Lung (tissue), 11 donors: ENCODE measurements at regions not wholly inside any gene's neighbourhood (a gene's known extent, or its start where the extent isn't known, plus 50 kb on each side); places are given as distances from the start of the nearest gene placed in this dataset.

Experiments used
- ATAC-seq: fragments of 200-7000 bp; cut with Tn5 transposase; one replicate; pipeline ENCODE4 v1.9.1; 2020; ENCODE audit warnings: moderate number of reproducible peaks; ENCODE audit not compliant: insufficient read depth, low FRiP score
- DNase-seq, 3 donors: peaks; one replicate each; pipeline ENCODE4 v3.0.0-alpha.2; 2013 to 2017
- H3K27ac ChIP-seq, 2 donors: one replicate each; pipeline ENCODE4 v1.5.1; 2013; ENCODE audit warnings: mild to moderate bottlenecking in 2 of 2, moderate library complexity in 2 of 2, control low read depth in 1 of 2, inconsistent platforms in 1 of 2, low read depth in 1 of 2, low read length in 1 of 2
- H3K27me3 ChIP-seq, 3 donors: one replicate each; pipeline ENCODE4 v1.5.1; 2013; ENCODE audit warnings: low read length in 2 of 3; ENCODE audit not compliant: control insufficient read depth in 3 of 3, insufficient read depth in 3 of 3
- H3K36me3 ChIP-seq, 4 donors: one replicate each; pipeline ENCODE4 v1.5.1; 2013; ENCODE audit warnings: low read length in 4 of 4, mild to moderate bottlenecking in 1 of 4, moderate library complexity in 1 of 4; ENCODE audit not compliant: control insufficient read depth in 4 of 4, insufficient read depth in 4 of 4
- H3K4me1 ChIP-seq, 5 donors: one replicate each; pipeline ENCODE4 v1.5.1; 2013; ENCODE audit warnings: low read length in 5 of 5, mild to moderate bottlenecking in 2 of 5, moderate library complexity in 1 of 5; ENCODE audit not compliant: control insufficient read depth in 5 of 5, insufficient read depth in 5 of 5
- H3K4me3 ChIP-seq: one replicate; pipeline ENCODE4 v1.5.1; 2013; ENCODE audit warnings: mild to moderate bottlenecking, control low read depth, moderate library complexity
- H3K9ac ChIP-seq, 2 donors: one replicate each; pipeline ENCODE4 v1.5.1; 2013; ENCODE audit warnings: low read length in 2 of 2, control low read depth in 1 of 2; ENCODE audit not compliant: insufficient read depth in 1 of 2
- H3K9me3 ChIP-seq, 4 donors: one replicate each; pipeline ENCODE4 v1.5.1; 2013; ENCODE audit warnings: low read length in 3 of 4, mild to moderate bottlenecking in 1 of 4, moderate library complexity in 1 of 4; ENCODE audit not compliant: control insufficient read depth in 4 of 4, insufficient read depth in 3 of 4
- WGBS, 2 donors: extraction: QIAGEN DNeasy Blood & Tissue Kit; methylation state at CpG; one replicate each; pipeline ENCODE4 v1.1.7; 2013; 5-methylcytosine and 5-hydroxymethylcytosine counted together
- TF ChIP-seq, protein P1 (sequence below): IDR thresholded peaks from 2 replicates; pipeline ENCODE4 v1.5.1; 2012; ENCODE audit warnings: mild to moderate bottlenecking; ENCODE audit errors: control extremely low read depth, extremely low read depth
- donor health status: control.
- donor health status: control.
- donor health status: Bipolar disorder and iron deficiency.
- donor health status: healthy.
- donor health status: DM: yes; HTN: yes; CAD: no.

- H3K9me3 ChIP-seq, result peaks cover 0 to 2% (median 0%) of the 10 kb centered on the region in 4 donors
- ATAC-seq (no peak), DNase-seq (peak in 2 of 3 donors; percentile 78 to 79)
- H3K4me1 ChIP-seq, result peaks cover 0 to 4% (median 0%) of the 10 kb centered on the region in 5 donors
- H3K27me3 ChIP-seq, result peaks cover 0 to 3% (median 0%) of the 10 kb centered on the region in 3 donors
- TF ChIP-seq, protein P1, sequence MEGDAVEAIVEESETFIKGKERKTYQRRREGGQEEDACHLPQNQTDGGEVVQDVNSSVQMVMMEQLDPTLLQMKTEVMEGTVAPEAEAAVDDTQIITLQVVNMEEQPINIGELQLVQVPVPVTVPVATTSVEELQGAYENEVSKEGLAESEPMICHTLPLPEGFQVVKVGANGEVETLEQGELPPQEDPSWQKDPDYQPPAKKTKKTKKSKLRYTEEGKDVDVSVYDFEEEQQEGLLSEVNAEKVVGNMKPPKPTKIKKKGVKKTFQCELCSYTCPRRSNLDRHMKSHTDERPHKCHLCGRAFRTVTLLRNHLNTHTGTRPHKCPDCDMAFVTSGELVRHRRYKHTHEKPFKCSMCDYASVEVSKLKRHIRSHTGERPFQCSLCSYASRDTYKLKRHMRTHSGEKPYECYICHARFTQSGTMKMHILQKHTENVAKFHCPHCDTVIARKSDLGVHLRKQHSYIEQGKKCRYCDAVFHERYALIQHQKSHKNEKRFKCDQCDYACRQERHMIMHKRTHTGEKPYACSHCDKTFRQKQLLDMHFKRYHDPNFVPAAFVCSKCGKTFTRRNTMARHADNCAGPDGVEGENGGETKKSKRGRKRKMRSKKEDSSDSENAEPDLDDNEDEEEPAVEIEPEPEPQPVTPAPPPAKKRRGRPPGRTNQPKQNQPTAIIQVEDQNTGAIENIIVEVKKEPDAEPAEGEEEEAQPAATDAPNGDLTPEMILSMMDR, result no peak
- H3K4me3 ChIP-seq, result no peak overlapping the region
- no peak overlapping the region for H3K27ac ChIP-seq
- WGBS, 2 donors, result 53 to 75% methylated on average over 6 of the region's 6 CpGs
- H3K36me3 ChIP-seq, result no peaks in the 10 kb centered on the region
- no peak overlapping the region for H3K9ac ChIP-seq
Observed at GRCh38 chr4:14695095-14695845, 307.0 kb upstream of the CPEB2 start.

- H3K9me3 ChIP-seq, result no peaks in the 10 kb centered on the region
- H3K4me3 ChIP-seq, result no peak overlapping the region
- no peaks in the 10 kb centered on the region for H3K36me3 ChIP-seq
- no peaks in the 10 kb centered on the region for H3K27me3 ChIP-seq
- ATAC-seq, result no peak
- H3K27ac ChIP-seq, result no peak overlapping the region
- DNase-seq, result no peak
- peaks cover 0 to 12% (median 4%) of the 10 kb centered on the region in 5 donors for H3K4me1 ChIP-seq
- TF ChIP-seq, protein P1, result no peak
- no peak overlapping the region for H3K9ac ChIP-seq
Observed at GRCh38 chr4:14700083-14700482, 302.2 kb upstream of the CPEB2 start.

DNA sequence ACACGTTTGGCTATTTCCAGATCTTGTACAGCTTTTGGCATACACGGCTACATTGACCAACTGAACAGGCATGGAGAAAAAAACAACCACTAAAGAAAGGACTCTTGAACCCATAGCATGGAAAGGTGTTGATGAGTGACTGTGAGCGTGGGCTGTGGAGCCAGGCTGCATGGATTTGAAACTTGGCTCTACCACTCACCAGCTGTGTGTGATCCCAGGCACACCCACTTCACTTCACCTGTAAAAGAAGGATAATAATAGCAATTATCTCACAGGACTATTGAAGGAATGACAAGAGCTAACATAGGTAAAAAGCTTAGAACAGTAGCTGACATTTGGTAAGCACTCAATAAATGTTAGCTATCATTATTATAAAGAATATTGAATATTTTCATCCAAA is 301.7 kb upstream of the CPEB2 start:
- Histone ChIP-seq H3K27ac (no peak overlapping the region), H3K4me3 (no peak overlapping the region), H3K27me3 (no peaks in the 10 kb centered on the region), H3K9ac (no peak overlapping the region), H3K36me3 (no peaks in the 10 kb centered on the region), H3K9me3 (no peaks in the 10 kb centered on the region), H3K4me1 (peaks cover 0 to 12% (median 4%) of the 10 kb centered on the region in 5 donors)
- WGBS, 2 donors, result 90 to 93% methylated on average over 3 of the region's 3 CpGs
- TF ChIP-seq, protein P1, result no peak
- DNase-seq (no peak), ATAC-seq (no peak)
